Small intestine (tissue), 7 donors: ENCODE measurements at regions not wholly inside any gene's neighbourhood (a gene's known extent, or its start where the extent isn't known, plus 50 kb on each side); places are given as distances from the start of the nearest gene placed in this dataset.

Experiments
- DNase-seq, 2 donors: peaks; one replicate each; pipeline versions ENCODE4 v3.0.0 to v3.0.0-alpha.2; 2013
- FAIRE-seq: peaks from 2 replicates; lab custom pipeline; 2012; peaks lifted over from hg19 to GRCh38; lab: Jason Lieb, UNC
- H3K27ac ChIP-seq, 3 donors: one replicate each; pipeline ENCODE4 v1.5.1; 2013; ENCODE audit warnings: low read length in 2 of 3, mild to moderate bottlenecking in 2 of 3, control low read depth in 1 of 3, inconsistent platforms in 1 of 3, low read depth in 1 of 3, moderate library complexity in 1 of 3
- H3K27me3 ChIP-seq, 3 donors: one replicate each; pipeline ENCODE4 v1.6.1; 2013; ENCODE audit warnings: low read length in 3 of 3, inconsistent platforms in 1 of 3; ENCODE audit not compliant: control insufficient read depth in 3 of 3, insufficient read depth in 3 of 3
- H3K36me3 ChIP-seq, 3 donors: one replicate each; pipeline ENCODE4 v1.6.1; 2013; ENCODE audit warnings: low read length in 3 of 3, inconsistent platforms in 1 of 3, low read depth in 1 of 3, mild to moderate bottlenecking in 1 of 3, moderate library complexity in 1 of 3; ENCODE audit not compliant: control insufficient read depth in 3 of 3, insufficient read depth in 2 of 3
- H3K4me1 ChIP-seq, 3 donors: one replicate each; pipeline ENCODE4 v1.6.1; 2013; ENCODE audit warnings: low read length in 2 of 3, inconsistent platforms in 1 of 3, low read depth in 1 of 3, mild to moderate bottlenecking in 1 of 3, moderate library complexity in 1 of 3; ENCODE audit not compliant: control insufficient read depth in 3 of 3, insufficient read depth in 2 of 3
- H3K4me3 ChIP-seq, 3 donors: one replicate each; pipeline ENCODE4 v1.5.1; 2013; ENCODE audit warnings: low read length in 3 of 3, control low read depth in 1 of 3, inconsistent platforms in 1 of 3, low read depth in 1 of 3, mild to moderate bottlenecking in 1 of 3, moderate library complexity in 1 of 3
- H3K9me3 ChIP-seq, 2 donors: one replicate each; pipeline ENCODE4 v1.6.1; 2013; ENCODE audit warnings: low read depth in 1 of 2, low read length in 1 of 2; ENCODE audit not compliant: control insufficient read depth in 2 of 2, insufficient read depth in 1 of 2
- WGBS, 3 donors: extraction: QIAGEN DNeasy Blood & Tissue Kit; methylation state at CpG; one replicate each; pipeline ENCODE4 v1.1.7; 2013; 5-methylcytosine and 5-hydroxymethylcytosine counted together
- donor health status: healthy with polysubstance abuse.
- donor health status: control.
- donor health status: control.
- donor health status: Bipolar disorder and iron deficiency.
- donor health status: healthy.

GRCh38 chr5:116389601-116390000 is 185.0 kb downstream of the SEMA6A start:
- no peaks in the 10 kb centered on the region for H3K36me3 ChIP-seq
- 90 to 100% (median 92%) methylated on average over 1 of the region's 1 CpG for WGBS, 3 donors

GRCh38 chr5:116388564-116389258 is 185.9 kb downstream of the SEMA6A start:
- Histone ChIP-seq H3K4me3 (no peak overlapping the region), H3K36me3 (no peaks in the 10 kb centered on the region), H3K27me3 (no peaks in the 10 kb centered on the region), H3K9me3 (peaks cover 0 to 8% of the 10 kb centered on the region in 2 donors), H3K27ac (no peak overlapping the region), H3K4me1 (no peaks in the 10 kb centered on the region)
- WGBS, 3 donors, result 79 to 90% (median 89%) methylated on average over 11 of the region's 11 CpGs
- DNase-seq, result no peak
- no peak for FAIRE-seq

More at GRCh38 chr5:116389601-116390000, 185.0 kb downstream of the SEMA6A start:
- FAIRE-seq, result no peak
- H3K9me3 ChIP-seq, result peaks cover 0 to 8% of the 10 kb centered on the region in 2 donors
- DNase-seq, result no peak
- H3K27me3 ChIP-seq, result no peaks in the 10 kb centered on the region
- H3K4me1 ChIP-seq, result no peaks in the 10 kb centered on the region
- H3K27ac ChIP-seq, result no peak overlapping the region
- H3K4me3 ChIP-seq, result no peak overlapping the region

- FAIRE-seq, result no peak
- no peak overlapping the region for H3K4me3 ChIP-seq
- H3K4me1 ChIP-seq, result no peaks in the 10 kb centered on the region
- H3K9me3 ChIP-seq, result peaks cover 0 to 8% of the 10 kb centered on the region in 2 donors
- no peak for DNase-seq
- no peak overlapping the region for H3K27ac ChIP-seq
- peaks cover 0 to 4% (median 0%) of the 10 kb centered on the region in 3 donors for H3K36me3 ChIP-seq
- no peaks in the 10 kb centered on the region for H3K27me3 ChIP-seq
- 92 to 96% (median 95%) methylated on average over 3 of the region's 3 CpGs for WGBS, 3 donors
Measured at GRCh38 chr5:116387738-116388137, 186.9 kb downstream of the SEMA6A start.

GRCh38 chr5:116386633-116387032 is 188.0 kb downstream of the SEMA6A start:
- 78 to 94% (median 93%) methylated on average over 5 of the region's 5 CpGs for WGBS, 3 donors
- DNase-seq, result no peak
- no peak for FAIRE-seq
- Histone ChIP-seq H3K9me3 (peaks cover 0 to 4% of the 10 kb centered on the region in 2 donors), H3K36me3 (peaks cover 0 to 5% (median 0%) of the 10 kb centered on the region in 3 donors), H3K4me3 (no peak overlapping the region), H3K27ac (no peak overlapping the region), H3K27me3 (no peaks in the 10 kb centered on the region), H3K4me1 (no peaks in the 10 kb centered on the region)

- Histone ChIP-seq H3K9me3 (peaks cover 0 to 4% of the 10 kb centered on the region in 2 donors), H3K27ac (no peak overlapping the region), H3K27me3 (no peaks in the 10 kb centered on the region), H3K4me1 (no peaks in the 10 kb centered on the region), H3K36me3 (peaks cover 0 to 5% (median 0%) of the 10 kb centered on the region in 3 donors), H3K4me3 (no peak overlapping the region)
- no peak for DNase-seq
- 75 to 81% (median 79%) methylated on average over 3 of the region's 3 CpGs for WGBS, 3 donors
- no peak for FAIRE-seq
Measured at GRCh38 chr5:116382874-116383266, 191.8 kb downstream of the SEMA6A start.

GRCh38 chr5:116382032-116382873 is 192.4 kb downstream of the SEMA6A start:
- Histone ChIP-seq H3K36me3 (peaks cover 0 to 5% (median 0%) of the 10 kb centered on the region in 3 donors), H3K4me1 (no peaks in the 10 kb centered on the region), H3K27me3 (no peaks in the 10 kb centered on the region), H3K4me3 (no peak overlapping the region), H3K9me3 (peaks cover 0 to under 1% of the 10 kb centered on the region in 2 donors), H3K27ac (no peak overlapping the region)
- FAIRE-seq (no peak), DNase-seq (no peak)
- 87 to 94% (median 89%) methylated on average over 13 of the region's 13 CpGs for WGBS, 3 donors

GRCh38 chr5:116381201-116381600 is 193.4 kb downstream of the SEMA6A start:
- no peaks in the 10 kb centered on the region for H3K4me1 ChIP-seq
- H3K9me3 ChIP-seq, result no peaks in the 10 kb centered on the region
- 94 to 96% (median 95%) methylated on average over 6 of the region's 6 CpGs for WGBS, 3 donors
- no peaks in the 10 kb centered on the region for H3K27me3 ChIP-seq
- DNase-seq, result no peak
- no peak overlapping the region for H3K27ac ChIP-seq
- no peak for FAIRE-seq
- H3K4me3 ChIP-seq, result no peak overlapping the region
- H3K36me3 ChIP-seq, result peaks cover 0 to 5% (median 0%) of the 10 kb centered on the region in 3 donors

GRCh38 chr5:116380621-116381020 is 194.0 kb downstream of the SEMA6A start:
- DNase-seq, result no peak
- Histone ChIP-seq H3K4me3 (no peak overlapping the region), H3K9me3 (no peaks in the 10 kb centered on the region), H3K36me3 (peaks cover 0 to 5% (median 0%) of the 10 kb centered on the region in 3 donors), H3K27me3 (no peaks in the 10 kb centered on the region), H3K27ac (no peak overlapping the region), H3K4me1 (no peaks in the 10 kb centered on the region)
- WGBS, 3 donors, result 91 to 100% (median 97%) methylated on average over 2 of the region's 2 CpGs
- FAIRE-seq, result no peak
